A673 (cell line): ENCODE measurements at regions not wholly inside any gene's neighbourhood (a gene's known extent, or its start where the extent isn't known, plus 50 kb on each side); places are given as distances from the start of the nearest gene placed in this dataset.

Experiments used
- BruUV-seq: library from RNA; stranded (reverse); fragments of 400-500 nt; replicated peaks from 2 replicates; lab custom pipeline; 2021; lab: Mats Ljungman, UMichigan
- CTCF ChIA-PET: fragments of 300-600 bp; sonication (Branson Sonifier 250); formaldehyde crosslinking; loops from one replicate; lab custom pipeline; 2022; ENCODE audit warnings: antibody characterized with exemption; lab: Charles Lee
- POLR2A ChIA-PET: fragments of 300-600 bp; sonication (Branson Sonifier 250); formaldehyde crosslinking; loops from one replicate; lab custom pipeline; 2022; ENCODE audit warnings: antibody characterized with exemption; ENCODE audit not compliant: low non-redundant PET; lab: Charles Lee
- DNase-seq: peaks from one replicate; pipeline ENCODE4 v3.0.0-alpha.2; 2015; ENCODE audit warnings: low spot score
- H3K27ac ChIP-seq: fragments of 200-600 bp; sonication (generic); 2 replicates; pipeline ENCODE4 v1.5.1; 2016; ENCODE audit warnings: mixed run types, low read depth, mild to moderate bottlenecking, mixed read lengths, antibody characterized with exemption, low read length; ENCODE audit not compliant: poor library complexity, severe bottlenecking
- H3K27me3 ChIP-seq: fragments of 200-600 bp; sonication (generic); replicated peaks from 2 replicates; pipeline ENCODE4 v1.6.1; 2017; ENCODE audit warnings: mixed run types, low read depth, mild to moderate bottlenecking, mixed read lengths, antibody characterized with exemption, low read length; ENCODE audit not compliant: insufficient read depth, poor library complexity
- H3K36me3 ChIP-seq: fragments of 200-600 bp; sonication (generic); 2 replicates; pipeline ENCODE4 v1.6.1; 2016; ENCODE audit warnings: mixed run types, mild to moderate bottlenecking, mixed read lengths, antibody characterized with exemption, low read length; ENCODE audit not compliant: insufficient read depth, poor library complexity, severe bottlenecking
- H3K4me1 ChIP-seq: fragments of 200-600 bp; sonication (generic); 2 replicates; pipeline ENCODE4 v1.6.1; 2017; ENCODE audit warnings: mixed run types, mild to moderate bottlenecking, mixed read lengths, antibody characterized with exemption, low read length; ENCODE audit not compliant: insufficient read depth, poor library complexity, severe bottlenecking
- H3K4me3 ChIP-seq: fragments of 200-600 bp; sonication (generic); 2 replicates; pipeline ENCODE4 v1.5.1; 2016; ENCODE audit warnings: low read depth, mixed run types, mild to moderate bottlenecking, mixed read lengths, low read length; ENCODE audit not compliant: poor library complexity, severe bottlenecking
- H3K9me3 ChIP-seq: fragments of 200-600 bp; sonication (generic); 2 replicates; pipeline ENCODE4 v1.6.1; 2016; ENCODE audit warnings: mixed run types, low read depth, mild to moderate bottlenecking, mixed read lengths, antibody characterized with exemption, low read length; ENCODE audit not compliant: poor library complexity, severe bottlenecking
- EZH2 ChIP-seq: fragments of 200-600 bp; sonication (generic); IDR thresholded peaks from 2 replicates; pipeline ENCODE4 v1.6.1; 2017; ENCODE audit warnings: borderline replicate concordance, low read depth, mild to moderate bottlenecking, mixed read lengths, antibody characterized with exemption, low read length; ENCODE audit not compliant: poor library complexity, severe bottlenecking
- intact Hi-C: fragments of 100-400 bp; cut with micrococcal nuclease; formaldehyde crosslinking; loops from one replicate; pipeline ENCODE4 v1.10.0; 2022; ENCODE audit not compliant: unreplicated experiment
- TF ChIP-seq, protein P1 (sequence below): fragments of 300-800, 200-600 bp; sonication (generic); conservative IDR thresholded peaks from 2 replicates; pipeline ENCODE4 v1.5.1; 2017; ENCODE audit warnings: low read depth, mild to moderate bottlenecking, antibody characterized with exemption, low read length, moderate library complexity, mixed read lengths

DNA sequence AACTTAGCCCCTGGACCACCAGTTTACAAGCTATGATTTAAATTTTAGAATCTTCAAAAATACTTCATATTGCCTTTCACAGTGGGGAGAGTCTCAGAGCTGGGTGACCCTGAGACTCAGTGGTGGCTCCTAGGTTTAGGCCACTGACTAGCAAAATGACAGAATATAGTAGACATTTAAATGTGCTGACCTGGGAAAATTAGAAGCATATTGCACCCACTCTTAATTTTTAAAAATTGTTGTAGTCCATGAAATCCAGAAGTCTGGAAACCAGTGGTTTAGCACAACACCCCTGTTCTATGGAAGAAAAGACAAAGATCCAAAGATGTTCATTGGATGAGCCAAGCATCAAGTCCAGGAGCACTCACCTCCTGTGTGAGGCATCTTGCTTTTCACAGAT is 75.0 kb upstream of the PAPPA start:
- DNase-seq, result no peak
- H3K27me3 ChIP-seq, result no peaks in the 10 kb centered on the region
- H3K9me3 ChIP-seq, result no peaks in the 10 kb centered on the region
- ChIA-PET POLR2A (no interaction called here), CTCF (no interaction called here)
- intact Hi-C loops, result no loop called here
- no peak overlapping the region for H3K27ac ChIP-seq
- no peaks in the 10 kb centered on the region for H3K4me1 ChIP-seq
- H3K4me3 ChIP-seq, result no peak overlapping the region
- no peak for TF ChIP-seq EZH2
- TF ChIP-seq, protein P1, sequence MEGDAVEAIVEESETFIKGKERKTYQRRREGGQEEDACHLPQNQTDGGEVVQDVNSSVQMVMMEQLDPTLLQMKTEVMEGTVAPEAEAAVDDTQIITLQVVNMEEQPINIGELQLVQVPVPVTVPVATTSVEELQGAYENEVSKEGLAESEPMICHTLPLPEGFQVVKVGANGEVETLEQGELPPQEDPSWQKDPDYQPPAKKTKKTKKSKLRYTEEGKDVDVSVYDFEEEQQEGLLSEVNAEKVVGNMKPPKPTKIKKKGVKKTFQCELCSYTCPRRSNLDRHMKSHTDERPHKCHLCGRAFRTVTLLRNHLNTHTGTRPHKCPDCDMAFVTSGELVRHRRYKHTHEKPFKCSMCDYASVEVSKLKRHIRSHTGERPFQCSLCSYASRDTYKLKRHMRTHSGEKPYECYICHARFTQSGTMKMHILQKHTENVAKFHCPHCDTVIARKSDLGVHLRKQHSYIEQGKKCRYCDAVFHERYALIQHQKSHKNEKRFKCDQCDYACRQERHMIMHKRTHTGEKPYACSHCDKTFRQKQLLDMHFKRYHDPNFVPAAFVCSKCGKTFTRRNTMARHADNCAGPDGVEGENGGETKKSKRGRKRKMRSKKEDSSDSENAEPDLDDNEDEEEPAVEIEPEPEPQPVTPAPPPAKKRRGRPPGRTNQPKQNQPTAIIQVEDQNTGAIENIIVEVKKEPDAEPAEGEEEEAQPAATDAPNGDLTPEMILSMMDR, result no peak
- BruUV-seq, result no TSS peak
- H3K36me3 ChIP-seq, result no peaks in the 10 kb centered on the region

- intact Hi-C loops, result no loop called here
- no peak for DNase-seq
These were observed 73.0 kb upstream of the PAPPA start for GRCh38 chr9:116080561-116080960.

GRCh38 chr9:116081435-116082115 is 72.0 kb upstream of the PAPPA start:
- CTCF ChIA-PET, result no interaction called here
- POLR2A ChIA-PET, result no interaction called here
- DNase-seq, result no peak
- no peak overlapping the region for H3K4me3 ChIP-seq
- TF ChIP-seq EZH2, result no peak
- TF ChIP-seq, protein P1, result no peak
- no peak overlapping the region for H3K27ac ChIP-seq
- H3K36me3 ChIP-seq, result no peaks in the 10 kb centered on the region
- H3K9me3 ChIP-seq, result no peaks in the 10 kb centered on the region
- intact Hi-C loops, result no loop called here
- BruUV-seq, result no TSS peak
- no peaks in the 10 kb centered on the region for H3K4me1 ChIP-seq
- no peaks in the 10 kb centered on the region for H3K27me3 ChIP-seq

More at GRCh38 chr9:116080561-116080960, 73.0 kb upstream of the PAPPA start:
- no peak overlapping the region for H3K27ac ChIP-seq
- no TSS peak for BruUV-seq
- H3K4me3 ChIP-seq, result no peak overlapping the region
- ChIA-PET POLR2A (no interaction called here), CTCF (no interaction called here)
- no peaks in the 10 kb centered on the region for H3K27me3 ChIP-seq
- H3K9me3 ChIP-seq, result no peaks in the 10 kb centered on the region
- no peaks in the 10 kb centered on the region for H3K36me3 ChIP-seq
- H3K4me1 ChIP-seq, result no peaks in the 10 kb centered on the region
- TF ChIP-seq, protein P1, result no peak
- no peak for TF ChIP-seq EZH2
